ENCODE measurements at regions not wholly inside any gene's neighbourhood (a gene's known extent, or its start where the extent isn't known, plus 50 kb on each side); places are given as distances from the start of the nearest gene placed in this dataset.

- TF ChIP-seq CTCF (IDR thresholded peaks at IDR 0.05) (no peak), ZFX (IDR thresholded peaks at IDR 0.05; ENCODE audit: borderline replicate concordance) (no peak)
Measured at GRCh38 chr3:30966896-30967295, 72.4 kb upstream of the GADL1 start.
